ENCODE measurements at regions not wholly inside any gene's neighbourhood (a gene's known extent, or its start where the extent isn't known, plus 50 kb on each side); places are given as distances from the start of the nearest gene placed in this dataset.

DNA sequence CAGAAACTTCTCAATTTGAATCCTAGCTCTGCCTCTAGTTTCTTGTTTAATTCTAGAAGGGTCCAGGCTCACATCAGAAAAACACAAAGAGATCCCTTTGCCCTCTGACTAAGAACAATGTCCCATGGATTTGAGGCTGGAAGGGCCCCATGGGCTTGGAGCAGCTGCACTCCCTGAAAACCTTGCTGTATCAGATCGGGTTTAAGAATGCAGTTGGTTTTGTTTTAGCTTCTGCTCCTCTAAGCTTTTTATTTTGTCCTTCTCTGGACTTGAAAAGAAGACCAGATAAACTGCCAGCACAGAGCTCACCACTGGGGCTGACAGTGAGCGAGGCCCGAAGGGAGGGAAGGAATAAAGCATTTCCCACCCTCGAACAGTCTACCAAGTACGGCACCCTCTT is 69.2 kb upstream of the WIPF1 start:
- TF ChIP-seq, protein P1, sequence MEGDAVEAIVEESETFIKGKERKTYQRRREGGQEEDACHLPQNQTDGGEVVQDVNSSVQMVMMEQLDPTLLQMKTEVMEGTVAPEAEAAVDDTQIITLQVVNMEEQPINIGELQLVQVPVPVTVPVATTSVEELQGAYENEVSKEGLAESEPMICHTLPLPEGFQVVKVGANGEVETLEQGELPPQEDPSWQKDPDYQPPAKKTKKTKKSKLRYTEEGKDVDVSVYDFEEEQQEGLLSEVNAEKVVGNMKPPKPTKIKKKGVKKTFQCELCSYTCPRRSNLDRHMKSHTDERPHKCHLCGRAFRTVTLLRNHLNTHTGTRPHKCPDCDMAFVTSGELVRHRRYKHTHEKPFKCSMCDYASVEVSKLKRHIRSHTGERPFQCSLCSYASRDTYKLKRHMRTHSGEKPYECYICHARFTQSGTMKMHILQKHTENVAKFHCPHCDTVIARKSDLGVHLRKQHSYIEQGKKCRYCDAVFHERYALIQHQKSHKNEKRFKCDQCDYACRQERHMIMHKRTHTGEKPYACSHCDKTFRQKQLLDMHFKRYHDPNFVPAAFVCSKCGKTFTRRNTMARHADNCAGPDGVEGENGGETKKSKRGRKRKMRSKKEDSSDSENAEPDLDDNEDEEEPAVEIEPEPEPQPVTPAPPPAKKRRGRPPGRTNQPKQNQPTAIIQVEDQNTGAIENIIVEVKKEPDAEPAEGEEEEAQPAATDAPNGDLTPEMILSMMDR (IDR thresholded peaks at IDR 0.05), result no peak

DNA sequence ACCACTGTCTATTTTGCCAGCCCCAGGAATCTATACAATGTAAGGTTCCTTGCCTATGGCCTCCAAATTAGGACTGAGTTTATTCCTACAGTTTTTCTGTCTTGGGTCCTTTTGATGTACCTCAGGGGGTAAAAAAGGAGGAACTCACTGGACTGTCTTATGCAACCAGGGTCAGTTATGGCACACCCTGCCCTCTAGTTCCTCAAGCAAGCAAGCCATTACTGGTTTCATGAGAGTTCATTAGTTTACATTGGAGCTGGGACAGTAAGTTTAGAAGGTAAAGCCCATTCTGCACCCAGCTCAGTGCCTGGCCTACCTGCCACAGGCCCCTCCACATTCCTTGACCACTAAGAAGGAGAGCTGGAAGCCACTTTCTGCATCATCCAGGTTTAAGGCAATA is 68.7 kb upstream of the WIPF1 start:
- TF ChIP-seq, protein P1 (IDR thresholded peaks at IDR 0.05), result no peak

DNA sequence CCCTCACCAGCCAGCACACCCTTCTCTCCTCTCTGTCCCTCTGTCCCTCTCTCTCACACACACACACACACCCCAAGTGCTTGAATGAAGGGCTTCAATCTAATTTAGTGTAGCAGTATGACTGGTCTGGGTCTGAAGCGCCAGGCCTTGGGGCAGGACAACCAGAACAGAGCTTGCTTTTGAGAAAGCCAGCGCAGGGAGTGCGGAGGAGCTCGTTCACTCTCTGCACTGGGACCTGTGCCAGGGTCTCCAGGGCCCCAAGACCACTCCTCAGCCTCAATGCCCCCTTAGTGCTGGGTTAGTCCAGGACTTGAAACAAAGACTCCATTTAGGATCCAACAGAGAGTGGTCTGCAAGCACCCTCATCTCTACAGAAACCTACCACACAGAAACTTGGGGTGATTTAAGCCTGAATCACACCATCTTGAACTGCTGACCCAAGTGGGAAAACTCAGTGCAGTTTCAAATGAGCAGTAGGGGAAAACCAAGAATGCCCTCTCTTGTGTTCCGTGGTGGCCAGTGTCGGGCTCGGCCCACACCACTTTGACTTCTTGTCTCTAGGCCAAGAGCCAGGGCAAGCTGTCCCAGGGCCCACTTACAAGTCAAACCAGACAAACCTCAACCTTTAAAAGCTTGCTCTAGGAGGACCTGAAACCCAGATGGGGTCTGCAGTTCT is 66.6 kb upstream of the WIPF1 start:
- TF ChIP-seq, protein P1 (IDR thresholded peaks at IDR 0.05), result no peak

DNA sequence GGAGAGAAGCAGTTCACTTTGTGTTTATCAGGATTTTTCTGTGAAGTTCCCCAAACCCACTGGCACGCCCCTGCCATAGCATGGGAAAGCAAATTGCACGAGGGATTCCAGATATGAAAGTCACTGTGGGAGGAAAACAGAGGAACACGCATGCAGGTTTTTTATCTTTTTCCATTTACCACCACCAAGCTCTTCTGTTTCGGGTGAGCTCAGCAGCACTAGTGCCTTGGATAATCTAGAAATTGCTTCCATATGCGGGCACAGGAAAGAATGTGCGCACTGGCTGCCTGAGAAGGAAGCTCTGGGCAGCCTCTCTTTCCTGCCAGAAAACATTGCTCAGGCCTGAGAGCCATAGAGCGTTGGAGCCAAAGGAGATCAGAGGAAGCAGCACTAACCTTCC is 65.9 kb upstream of the WIPF1 start:
- TF ChIP-seq, protein P1 (IDR thresholded peaks at IDR 0.05), result no peak

DNA sequence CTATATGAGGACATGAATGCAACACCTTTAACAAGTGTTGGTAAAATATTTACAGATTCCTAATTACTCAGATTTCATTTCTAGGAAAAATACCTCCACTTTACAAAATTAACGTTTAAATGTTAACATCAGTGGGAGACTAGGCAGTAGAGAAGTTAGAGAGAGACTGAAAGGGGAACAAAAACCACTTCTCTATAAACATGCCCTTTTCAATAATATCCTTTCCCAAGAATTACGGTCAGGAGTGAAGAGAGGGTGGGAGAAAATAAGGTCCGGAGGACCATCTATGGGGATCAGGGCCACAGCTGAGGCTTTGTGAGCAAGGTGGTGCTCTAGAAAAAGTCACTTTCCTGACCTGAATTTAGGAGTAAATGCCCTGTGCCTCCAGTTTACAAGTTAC is 65.3 kb upstream of the WIPF1 start:
- TF ChIP-seq, protein P1 (IDR thresholded peaks at IDR 0.05), result no peak

DNA sequence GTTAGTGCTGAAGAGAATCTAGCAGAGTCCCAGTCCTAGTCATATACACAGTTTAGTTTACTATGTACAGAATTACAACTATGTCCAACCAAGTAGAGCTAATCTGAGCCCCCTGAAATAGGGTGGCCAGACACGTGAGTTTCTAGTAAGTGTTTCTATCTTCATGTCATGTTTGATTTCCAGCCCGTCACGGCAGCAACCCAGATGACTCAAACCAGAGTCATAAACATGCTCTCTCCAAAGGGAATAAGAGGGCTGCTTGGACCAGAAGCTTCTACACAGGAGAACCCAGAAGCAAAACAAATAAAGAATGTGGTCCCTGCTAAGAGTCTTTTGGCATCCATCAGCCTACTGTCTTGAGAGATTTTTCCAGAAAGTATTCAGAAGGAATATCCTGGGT is 64.9 kb upstream of the WIPF1 start:
- TF ChIP-seq, protein P1 (IDR thresholded peaks at IDR 0.05), result no peak

DNA sequence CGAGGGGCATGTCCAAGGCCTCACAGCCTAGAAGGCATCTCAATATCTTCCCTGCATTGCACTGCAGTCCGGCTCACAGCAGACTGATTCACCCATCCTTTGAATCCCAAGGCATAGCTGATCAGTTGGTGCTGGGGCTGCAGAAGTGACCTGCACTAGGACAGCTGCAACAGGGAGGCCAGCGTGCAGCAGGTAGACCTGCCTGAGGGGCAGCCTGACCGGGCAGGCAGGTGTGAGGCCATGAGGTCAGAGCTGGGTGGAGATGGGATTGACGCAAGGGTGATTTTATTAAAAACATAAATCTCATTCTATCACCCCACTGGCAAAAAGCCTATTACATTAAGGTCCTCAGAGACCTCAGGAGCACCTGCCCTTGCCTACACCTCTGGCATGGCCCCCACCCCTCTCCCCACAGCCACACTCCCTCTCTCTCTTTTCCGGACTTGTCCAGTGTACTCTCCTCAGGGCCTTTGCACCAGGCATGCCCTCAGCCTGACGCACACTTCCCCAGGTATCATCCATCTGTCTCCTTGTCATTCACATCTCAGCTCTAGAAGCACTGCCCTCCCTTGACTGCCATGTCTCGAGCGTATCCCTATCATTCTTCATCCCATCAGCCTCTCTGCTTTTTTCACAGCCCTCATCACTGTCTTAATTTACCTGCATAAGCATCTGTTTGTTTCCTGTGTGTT is 63.5 kb upstream of the WIPF1 start:
- TF ChIP-seq, protein P1 (IDR thresholded peaks at IDR 0.05), result no peak

Data from LNCAP (cell line).